WTC11 (cell line): ENCODE measurements at regions not wholly inside any gene's neighbourhood (a gene's known extent, or its start where the extent isn't known, plus 50 kb on each side); places are given as distances from the start of the nearest gene placed in this dataset.

Experiments used
- ATAC-seq: fragments of 200-7000 bp; cut with Tn5 transposase; 2 replicates; pipeline ENCODE4 v1.10.0; 2021; ENCODE audit warnings: mild to moderate bottlenecking, moderate library complexity
- CTCF ChIA-PET: fragments of 300-600 bp; sonication (Branson Sonifier 250); formaldehyde crosslinking; loops from one replicate; lab custom pipeline; 2021; ENCODE audit warnings: antibody characterized with exemption; lab: Charles Lee
- POLR2A ChIA-PET: fragments of 350-600 bp; sonication (Branson Sonifier 250); formaldehyde crosslinking; loops from one replicate; lab custom pipeline; 2021; ENCODE audit warnings: antibody characterized with exemption; lab: Charles Lee
- DNase-seq: peaks from one replicate; pipeline ENCODE4 v3.0.0; 2021; ENCODE audit warnings: low spot score
- H3K27ac Mint-ChIP-seq: 2 replicates; pipeline ENCODE4 v1.8.0; 2021; ENCODE audit warnings: mixed read lengths
- H3K27me3 Mint-ChIP-seq: 2 replicates; pipeline ENCODE4 v1.8.0; 2021; ENCODE audit warnings: low read depth, mild to moderate bottlenecking, moderate library complexity, mixed read lengths
- H3K36me3 Mint-ChIP-seq: 2 replicates; pipeline ENCODE4 v1.8.0; 2021; ENCODE audit warnings: mixed read lengths
- H3K4me1 Mint-ChIP-seq: 2 replicates; pipeline ENCODE4 v1.8.0; 2022; ENCODE audit warnings: mixed read lengths
- H3K4me3 Mint-ChIP-seq: 2 replicates; pipeline ENCODE4 v1.8.0; 2021; ENCODE audit warnings: mild to moderate bottlenecking, moderate library complexity, mixed read lengths
- H3K9me3 Mint-ChIP-seq: 2 replicates; pipeline ENCODE4 v1.8.0; 2021; ENCODE audit warnings: mixed read lengths
- GABPB1 ChIP-seq: sonication (generic); formaldehyde crosslinking; IDR thresholded peaks from 2 replicates; pipeline ENCODE4 v1.8.1; 2023; ENCODE audit warnings: mild to moderate bottlenecking, missing genetic modification reagents
- IRF2 ChIP-seq: sonication (generic); formaldehyde crosslinking; IDR thresholded peaks from 2 replicates; pipeline ENCODE4 v1.8.0; 2022; ENCODE audit warnings: low read depth, missing genetic modification reagents, borderline replicate concordance
- MYBL2 ChIP-seq: sonication (generic); formaldehyde crosslinking; IDR thresholded peaks from 2 replicates; pipeline ENCODE4 v1.8.1; 2023; ENCODE audit warnings: mild to moderate bottlenecking, moderate library complexity, missing genetic modification reagents
- RELA ChIP-seq: sonication (generic); formaldehyde crosslinking; IDR thresholded peaks from 2 replicates; pipeline ENCODE4 v1.8.1; 2022; ENCODE audit warnings: missing genetic modification reagents, mild to moderate bottlenecking, borderline replicate concordance
- TF ChIP-seq, protein P1 (sequence below): sonication (generic); formaldehyde crosslinking; IDR thresholded peaks from 2 replicates; pipeline ENCODE4 v1.8.1; 2022; ENCODE audit warnings: mild to moderate bottlenecking, moderate library complexity, missing genetic modification reagents
- TF ChIP-seq, protein P2 (sequence below): sonication (generic); formaldehyde crosslinking; IDR thresholded peaks from 2 replicates; pipeline ENCODE4 v1.8.1; 2022; ENCODE audit warnings: low read depth, missing genetic modification reagents, borderline replicate concordance
- TF ChIP-seq, protein P3 (sequence below): fragments of 250-450 bp; sonication (Bioruptor Pico); IDR thresholded peaks from 2 replicates; pipeline ENCODE4 v1.9.0; 2021; ENCODE audit warnings: mild to moderate bottlenecking
- TF ChIP-seq, protein P4 (sequence below): sonication (generic); formaldehyde crosslinking; IDR thresholded peaks from 2 replicates; pipeline ENCODE4 v1.8.0; 2023; ENCODE audit warnings: mild to moderate bottlenecking, missing genetic modification reagents
- TF ChIP-seq, protein P5 (sequence below): sonication (generic); formaldehyde crosslinking; conservative IDR thresholded peaks from 2 replicates; pipeline ENCODE4 v1.8.1; 2023; ENCODE audit warnings: mild to moderate bottlenecking, low read depth, missing genetic modification reagents, moderate library complexity
- TF ChIP-seq, protein P6 (sequence below): fragments of 250-450 bp; sonication (Bioruptor Pico); conservative IDR thresholded peaks from 2 replicates; pipeline ENCODE4 v1.9.0; 2021; ENCODE audit warnings: mild to moderate bottlenecking
- TF ChIP-seq, protein P7 (sequence below): sonication (generic); formaldehyde crosslinking; IDR thresholded peaks from 2 replicates; pipeline ENCODE4 v1.8.1; 2023; ENCODE audit warnings: mild to moderate bottlenecking, missing genetic modification reagents, borderline replicate concordance

DNA sequence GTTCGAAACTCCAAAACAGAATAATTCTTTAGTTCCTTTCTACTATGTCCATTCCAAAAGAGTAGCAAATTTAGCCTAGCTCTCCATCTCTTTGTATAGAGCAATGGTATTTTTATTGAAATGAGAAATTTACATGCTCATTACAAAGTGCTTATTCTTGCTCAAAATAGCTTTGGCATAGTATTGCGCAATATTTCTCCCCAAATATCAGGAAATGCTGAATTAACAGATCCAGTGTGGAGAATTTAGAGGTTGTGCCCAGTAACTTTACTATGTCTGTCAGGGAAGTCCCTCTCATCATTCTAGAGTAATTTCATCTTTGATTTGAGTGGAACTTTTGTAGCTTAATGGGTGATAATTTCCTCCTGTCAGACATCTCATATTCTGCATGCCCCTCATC, 425.9 kb upstream of the PIK3C3 start (continued):
- TF ChIP-seq, protein P1, sequence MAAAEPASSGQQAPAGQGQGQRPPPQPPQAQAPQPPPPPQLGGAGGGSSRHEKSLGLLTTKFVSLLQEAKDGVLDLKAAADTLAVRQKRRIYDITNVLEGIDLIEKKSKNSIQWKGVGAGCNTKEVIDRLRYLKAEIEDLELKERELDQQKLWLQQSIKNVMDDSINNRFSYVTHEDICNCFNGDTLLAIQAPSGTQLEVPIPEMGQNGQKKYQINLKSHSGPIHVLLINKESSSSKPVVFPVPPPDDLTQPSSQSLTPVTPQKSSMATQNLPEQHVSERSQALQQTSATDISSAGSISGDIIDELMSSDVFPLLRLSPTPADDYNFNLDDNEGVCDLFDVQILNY (CRISPR knock-in tag): no peak
- TF ChIP-seq, protein P2, sequence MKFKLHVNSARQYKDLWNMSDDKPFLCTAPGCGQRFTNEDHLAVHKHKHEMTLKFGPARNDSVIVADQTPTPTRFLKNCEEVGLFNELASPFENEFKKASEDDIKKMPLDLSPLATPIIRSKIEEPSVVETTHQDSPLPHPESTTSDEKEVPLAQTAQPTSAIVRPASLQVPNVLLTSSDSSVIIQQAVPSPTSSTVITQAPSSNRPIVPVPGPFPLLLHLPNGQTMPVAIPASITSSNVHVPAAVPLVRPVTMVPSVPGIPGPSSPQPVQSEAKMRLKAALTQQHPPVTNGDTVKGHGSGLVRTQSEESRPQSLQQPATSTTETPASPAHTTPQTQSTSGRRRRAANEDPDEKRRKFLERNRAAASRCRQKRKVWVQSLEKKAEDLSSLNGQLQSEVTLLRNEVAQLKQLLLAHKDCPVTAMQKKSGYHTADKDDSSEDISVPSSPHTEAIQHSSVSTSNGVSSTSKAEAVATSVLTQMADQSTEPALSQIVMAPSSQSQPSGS (CRISPR knock-in tag): no peak
- TF ChIP-seq, protein P3, sequence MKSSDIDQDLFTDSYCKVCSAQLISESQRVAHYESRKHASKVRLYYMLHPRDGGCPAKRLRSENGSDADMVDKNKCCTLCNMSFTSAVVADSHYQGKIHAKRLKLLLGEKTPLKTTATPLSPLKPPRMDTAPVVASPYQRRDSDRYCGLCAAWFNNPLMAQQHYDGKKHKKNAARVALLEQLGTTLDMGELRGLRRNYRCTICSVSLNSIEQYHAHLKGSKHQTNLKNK (CRISPR knock-in tag): no peak
- TF ChIP-seq MYBL2 (CRISPR knock-in tag) (no peak), IRF2 (CRISPR knock-in tag) (no peak), GABPB1 (CRISPR knock-in tag) (no peak)
- TF ChIP-seq, protein P4, sequence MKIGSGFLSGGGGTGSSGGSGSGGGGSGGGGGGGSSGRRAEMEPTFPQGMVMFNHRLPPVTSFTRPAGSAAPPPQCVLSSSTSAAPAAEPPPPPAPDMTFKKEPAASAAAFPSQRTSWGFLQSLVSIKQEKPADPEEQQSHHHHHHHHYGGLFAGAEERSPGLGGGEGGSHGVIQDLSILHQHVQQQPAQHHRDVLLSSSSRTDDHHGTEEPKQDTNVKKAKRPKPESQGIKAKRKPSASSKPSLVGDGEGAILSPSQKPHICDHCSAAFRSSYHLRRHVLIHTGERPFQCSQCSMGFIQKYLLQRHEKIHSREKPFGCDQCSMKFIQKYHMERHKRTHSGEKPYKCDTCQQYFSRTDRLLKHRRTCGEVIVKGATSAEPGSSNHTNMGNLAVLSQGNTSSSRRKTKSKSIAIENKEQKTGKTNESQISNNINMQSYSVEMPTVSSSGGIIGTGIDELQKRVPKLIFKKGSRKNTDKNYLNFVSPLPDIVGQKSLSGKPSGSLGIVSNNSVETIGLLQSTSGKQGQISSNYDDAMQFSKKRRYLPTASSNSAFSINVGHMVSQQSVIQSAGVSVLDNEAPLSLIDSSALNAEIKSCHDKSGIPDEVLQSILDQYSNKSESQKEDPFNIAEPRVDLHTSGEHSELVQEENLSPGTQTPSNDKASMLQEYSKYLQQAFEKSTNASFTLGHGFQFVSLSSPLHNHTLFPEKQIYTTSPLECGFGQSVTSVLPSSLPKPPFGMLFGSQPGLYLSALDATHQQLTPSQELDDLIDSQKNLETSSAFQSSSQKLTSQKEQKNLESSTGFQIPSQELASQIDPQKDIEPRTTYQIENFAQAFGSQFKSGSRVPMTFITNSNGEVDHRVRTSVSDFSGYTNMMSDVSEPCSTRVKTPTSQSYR (CRISPR knock-in tag): no peak
- TF ChIP-seq, protein P5, sequence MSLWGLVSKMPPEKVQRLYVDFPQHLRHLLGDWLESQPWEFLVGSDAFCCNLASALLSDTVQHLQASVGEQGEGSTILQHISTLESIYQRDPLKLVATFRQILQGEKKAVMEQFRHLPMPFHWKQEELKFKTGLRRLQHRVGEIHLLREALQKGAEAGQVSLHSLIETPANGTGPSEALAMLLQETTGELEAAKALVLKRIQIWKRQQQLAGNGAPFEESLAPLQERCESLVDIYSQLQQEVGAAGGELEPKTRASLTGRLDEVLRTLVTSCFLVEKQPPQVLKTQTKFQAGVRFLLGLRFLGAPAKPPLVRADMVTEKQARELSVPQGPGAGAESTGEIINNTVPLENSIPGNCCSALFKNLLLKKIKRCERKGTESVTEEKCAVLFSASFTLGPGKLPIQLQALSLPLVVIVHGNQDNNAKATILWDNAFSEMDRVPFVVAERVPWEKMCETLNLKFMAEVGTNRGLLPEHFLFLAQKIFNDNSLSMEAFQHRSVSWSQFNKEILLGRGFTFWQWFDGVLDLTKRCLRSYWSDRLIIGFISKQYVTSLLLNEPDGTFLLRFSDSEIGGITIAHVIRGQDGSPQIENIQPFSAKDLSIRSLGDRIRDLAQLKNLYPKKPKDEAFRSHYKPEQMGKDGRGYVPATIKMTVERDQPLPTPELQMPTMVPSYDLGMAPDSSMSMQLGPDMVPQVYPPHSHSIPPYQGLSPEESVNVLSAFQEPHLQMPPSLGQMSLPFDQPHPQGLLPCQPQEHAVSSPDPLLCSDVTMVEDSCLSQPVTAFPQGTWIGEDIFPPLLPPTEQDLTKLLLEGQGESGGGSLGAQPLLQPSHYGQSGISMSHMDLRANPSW: no peak

DNA sequence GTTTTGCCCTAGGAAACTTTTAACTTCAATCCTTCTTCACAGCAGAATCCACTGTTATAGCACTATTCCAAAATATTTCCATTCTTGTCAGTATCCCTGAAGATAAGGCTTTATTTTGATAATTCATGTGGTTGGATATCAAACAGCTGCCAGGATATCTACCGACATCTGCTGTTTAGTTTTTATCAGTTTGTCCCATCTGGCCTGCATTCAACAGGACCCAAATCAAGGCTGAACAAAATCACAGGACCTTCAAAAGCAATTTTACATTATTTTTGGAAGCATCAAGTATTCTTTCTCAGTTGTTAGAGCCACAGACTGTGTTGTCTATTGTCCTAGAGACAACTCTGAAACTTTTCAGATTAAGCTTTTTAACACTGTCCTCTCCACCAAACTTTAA, 429.0 kb upstream of the PIK3C3 start:
- H3K4me1 Mint-ChIP-seq: peaks cover 29% of the 10 kb centered on the region
- ATAC-seq (no peak), DNase-seq (no peak)
- peaks cover 8% of the 10 kb centered on the region for H3K36me3 Mint-ChIP-seq
- H3K4me3 Mint-ChIP-seq: no peak overlapping the region
- POLR2A ChIA-PET: no interaction called here
- TF ChIP-seq, protein P6, sequence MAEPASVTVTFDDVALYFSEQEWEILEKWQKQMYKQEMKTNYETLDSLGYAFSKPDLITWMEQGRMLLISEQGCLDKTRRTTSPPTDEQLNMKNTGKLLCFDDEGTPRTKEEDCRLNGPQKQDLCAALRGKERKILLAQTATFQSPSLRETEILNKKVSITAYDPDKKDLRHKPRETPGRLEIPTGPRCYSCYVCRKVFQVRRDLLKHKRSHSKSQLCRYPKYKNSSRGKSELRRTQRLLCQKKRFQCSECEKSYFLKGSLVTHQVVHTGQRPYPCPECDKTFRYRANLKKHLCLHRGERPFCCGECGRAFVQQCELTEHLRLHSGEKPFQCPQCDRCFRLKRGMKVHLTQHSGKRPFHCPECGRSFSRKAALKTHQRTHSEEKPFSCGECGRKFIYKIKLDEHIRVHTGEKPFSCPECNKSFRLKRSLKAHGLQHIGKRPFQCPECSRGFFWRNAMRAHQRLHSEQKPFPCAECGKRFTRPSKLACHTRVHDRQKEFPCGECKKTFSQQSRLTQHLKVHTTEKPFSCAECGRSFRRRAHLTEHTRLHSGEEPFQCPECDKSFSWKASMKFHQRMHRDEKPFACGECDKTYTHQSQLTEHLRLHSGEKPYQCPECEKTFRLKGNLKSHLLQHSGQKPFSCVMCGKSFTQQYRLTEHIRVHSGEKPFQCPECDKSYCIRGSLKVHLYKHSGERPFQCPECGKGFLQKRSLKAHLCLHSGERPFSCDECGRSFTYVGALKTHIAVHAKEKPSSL (CRISPR knock-in tag): no peak
- TF ChIP-seq, protein P7, sequence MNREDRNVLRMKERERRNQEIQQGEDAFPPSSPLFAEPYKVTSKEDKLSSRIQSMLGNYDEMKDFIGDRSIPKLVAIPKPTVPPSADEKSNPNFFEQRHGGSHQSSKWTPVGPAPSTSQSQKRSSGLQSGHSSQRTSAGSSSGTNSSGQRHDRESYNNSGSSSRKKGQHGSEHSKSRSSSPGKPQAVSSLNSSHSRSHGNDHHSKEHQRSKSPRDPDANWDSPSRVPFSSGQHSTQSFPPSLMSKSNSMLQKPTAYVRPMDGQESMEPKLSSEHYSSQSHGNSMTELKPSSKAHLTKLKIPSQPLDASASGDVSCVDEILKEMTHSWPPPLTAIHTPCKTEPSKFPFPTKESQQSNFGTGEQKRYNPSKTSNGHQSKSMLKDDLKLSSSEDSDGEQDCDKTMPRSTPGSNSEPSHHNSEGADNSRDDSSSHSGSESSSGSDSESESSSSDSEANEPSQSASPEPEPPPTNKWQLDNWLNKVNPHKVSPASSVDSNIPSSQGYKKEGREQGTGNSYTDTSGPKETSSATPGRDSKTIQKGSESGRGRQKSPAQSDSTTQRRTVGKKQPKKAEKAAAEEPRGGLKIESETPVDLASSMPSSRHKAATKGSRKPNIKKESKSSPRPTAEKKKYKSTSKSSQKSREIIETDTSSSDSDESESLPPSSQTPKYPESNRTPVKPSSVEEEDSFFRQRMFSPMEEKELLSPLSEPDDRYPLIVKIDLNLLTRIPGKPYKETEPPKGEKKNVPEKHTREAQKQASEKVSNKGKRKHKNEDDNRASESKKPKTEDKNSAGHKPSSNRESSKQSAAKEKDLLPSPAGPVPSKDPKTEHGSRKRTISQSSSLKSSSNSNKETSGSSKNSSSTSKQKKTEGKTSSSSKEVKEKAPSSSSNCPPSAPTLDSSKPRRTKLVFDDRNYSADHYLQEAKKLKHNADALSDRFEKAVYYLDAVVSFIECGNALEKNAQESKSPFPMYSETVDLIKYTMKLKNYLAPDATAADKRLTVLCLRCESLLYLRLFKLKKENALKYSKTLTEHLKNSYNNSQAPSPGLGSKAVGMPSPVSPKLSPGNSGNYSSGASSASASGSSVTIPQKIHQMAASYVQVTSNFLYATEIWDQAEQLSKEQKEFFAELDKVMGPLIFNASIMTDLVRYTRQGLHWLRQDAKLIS: no peak
- TF ChIP-seq RELA: no peak
- TF ChIP-seq, all 79 proteins: peak for 0
- H3K27me3 Mint-ChIP-seq: no peaks in the 10 kb centered on the region
- CTCF ChIA-PET: no interaction called here
- H3K27ac Mint-ChIP-seq: no peak overlapping the region
- peaks cover 12% of the 10 kb centered on the region for H3K9me3 Mint-ChIP-seq
